ENCODE measurements at regions not wholly inside any gene's neighbourhood (a gene's known extent, or its start where the extent isn't known, plus 50 kb on each side); places are given as distances from the start of the nearest gene placed in this dataset.
A peak's percentile ranks its signal among the peaks of the same experiment; 100 is the strongest.

- no peak for DNase-seq
These were observed 604.0 kb downstream of the HS3ST4 start for GRCh38 chr16:26295625-26296304.

DNA sequence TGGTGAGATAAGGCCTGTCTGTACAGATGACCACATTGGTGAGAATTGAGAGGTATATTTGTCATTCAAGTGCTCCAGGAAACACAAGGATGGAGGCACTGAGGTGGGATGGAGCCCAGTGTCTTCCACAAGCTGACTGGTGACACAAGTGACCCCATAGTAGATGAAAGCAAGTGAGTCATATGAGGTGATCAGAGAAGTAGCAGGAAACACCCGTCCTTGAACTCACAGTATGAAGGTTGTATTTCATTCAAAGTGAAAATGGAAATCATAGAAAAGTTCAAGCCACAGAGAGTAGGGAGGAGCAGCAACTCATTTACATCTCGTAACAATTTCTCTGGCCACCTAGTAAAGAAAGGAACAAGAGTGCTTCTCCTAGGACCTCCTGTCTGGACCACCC, 609.8 kb downstream of the HS3ST4 start:
- no peak for DNase-seq

GRCh38 chr16:26316683-26317464, 625.1 kb downstream of the HS3ST4 start:
- DNase-seq = no peak

DNA sequence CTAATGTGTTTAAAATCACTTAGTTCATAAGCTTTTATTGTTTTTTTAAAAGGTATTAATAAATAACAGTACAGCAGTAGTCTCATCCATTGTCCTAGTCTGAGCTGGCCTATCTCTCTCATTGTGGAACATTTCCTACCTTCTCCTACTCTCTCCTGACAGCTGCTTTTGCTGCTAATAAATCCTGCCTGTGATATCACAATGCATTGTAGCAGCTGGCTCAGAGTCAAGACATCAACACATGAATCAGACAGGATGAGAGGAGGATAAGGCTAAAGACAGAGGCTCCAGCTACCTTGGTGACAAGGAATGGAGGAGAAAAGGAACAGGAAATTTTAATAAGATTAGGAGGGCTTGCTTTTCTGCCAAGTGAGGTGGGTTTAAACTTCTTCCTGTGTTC, 626.1 kb downstream of the HS3ST4 start:
- DNase-seq = no peak

DNA sequence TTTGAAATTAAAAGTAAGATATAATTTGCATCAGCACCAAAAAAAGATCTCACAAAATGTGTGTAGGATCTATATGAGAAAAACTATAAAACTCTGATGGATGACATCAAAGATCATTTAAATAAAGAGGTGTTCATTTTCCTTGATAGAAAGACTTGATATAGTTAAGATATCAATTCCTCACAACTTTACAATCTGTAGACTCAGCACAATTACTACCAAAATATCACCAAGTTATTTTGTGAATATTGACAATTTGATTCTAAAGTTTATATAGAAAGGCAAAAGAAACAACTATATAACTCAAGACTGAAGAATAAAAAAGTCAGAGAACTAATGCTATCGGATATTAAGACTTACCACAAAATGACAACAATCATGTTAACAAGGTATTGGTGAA, 638.9 kb downstream of the HS3ST4 start:
- DNase-seq = no peak

- no peak for DNase-seq
These were observed 642.7 kb downstream of the HS3ST4 start for GRCh38 chr16:26334218-26335111.

- no peak for DNase-seq
These were observed 643.6 kb downstream of the HS3ST4 start for GRCh38 chr16:26335236-26335853.

- no peak for DNase-seq
These were observed 650.9 kb downstream of the HS3ST4 start for GRCh38 chr16:26342621-26343020.

DNA sequence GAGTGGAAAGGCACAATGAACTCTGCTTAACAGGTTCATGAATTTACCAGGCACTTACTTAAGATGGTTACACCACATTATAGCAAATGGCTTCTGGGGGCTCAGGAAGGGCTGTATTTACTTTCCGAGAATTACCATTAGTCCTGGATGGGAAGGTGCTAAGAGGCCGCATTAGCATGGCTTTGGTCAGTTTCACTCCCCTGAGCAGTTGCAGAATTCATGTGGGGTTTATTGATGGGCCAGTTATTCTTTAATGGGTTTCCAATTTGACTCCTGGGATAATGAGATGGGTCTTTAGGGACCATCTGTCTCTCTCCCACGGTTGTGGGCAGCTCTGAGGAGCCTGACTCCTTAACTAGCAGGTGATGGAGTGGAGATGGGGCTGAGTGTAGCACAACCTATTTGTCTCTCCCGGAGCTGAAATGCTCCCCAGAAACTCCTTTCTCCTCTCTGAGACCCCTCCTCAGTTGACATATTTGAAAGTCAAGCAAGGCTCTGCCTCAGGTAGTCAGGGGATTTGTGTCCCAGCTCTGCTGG, 652.5 kb downstream of the HS3ST4 start:
- DNase-seq = peak in 1 of 3 experiments; percentile 74

GRCh38 chr16:26344976-26345375, 653.2 kb downstream of the HS3ST4 start:
- DNase-seq = no peak

DNA sequence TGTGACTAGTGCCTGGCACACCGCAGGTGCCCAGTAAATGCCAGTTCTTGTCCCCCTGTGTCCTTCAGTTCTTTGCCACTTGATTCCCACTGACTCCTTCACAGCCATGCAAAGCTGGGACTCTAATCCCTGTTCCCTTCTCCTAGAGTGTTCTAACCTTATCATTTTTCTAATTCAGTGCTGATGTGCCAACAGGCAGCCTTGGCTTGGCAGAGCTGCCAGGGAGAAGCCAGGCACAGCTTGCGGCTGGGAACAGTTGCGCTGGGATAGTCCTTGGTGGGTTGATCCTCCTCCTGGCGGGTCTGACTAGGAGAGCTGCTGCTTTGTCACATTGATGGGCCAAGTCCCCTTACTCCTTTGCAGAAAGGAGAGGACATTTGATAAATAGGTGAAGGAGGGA, 654.2 kb downstream of the HS3ST4 start:
- DNase-seq = no peak

DNA sequence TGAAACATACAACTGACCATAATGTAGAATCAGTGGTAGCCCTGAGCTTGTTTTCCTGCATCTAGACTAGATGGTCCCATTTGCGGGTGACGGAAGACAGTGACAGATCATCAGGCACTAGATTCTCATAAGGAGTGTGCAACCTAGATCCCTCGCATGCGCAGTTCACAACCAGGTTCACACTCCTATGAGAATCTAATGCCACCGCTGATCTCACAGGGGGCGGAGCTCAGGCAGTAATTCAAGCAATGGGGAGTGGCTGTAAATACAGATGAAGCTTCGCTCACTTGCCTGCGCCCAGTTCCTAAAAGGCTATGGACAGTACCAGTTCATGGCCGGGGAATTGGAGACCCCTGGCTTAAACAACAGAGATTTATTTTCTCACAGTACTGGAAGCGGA, 656.3 kb downstream of the HS3ST4 start:
- no peak for DNase-seq

- DNase-seq = no peak
These were observed 669.1 kb downstream of the HS3ST4 start for GRCh38 chr16:26360867-26361266.

DNA sequence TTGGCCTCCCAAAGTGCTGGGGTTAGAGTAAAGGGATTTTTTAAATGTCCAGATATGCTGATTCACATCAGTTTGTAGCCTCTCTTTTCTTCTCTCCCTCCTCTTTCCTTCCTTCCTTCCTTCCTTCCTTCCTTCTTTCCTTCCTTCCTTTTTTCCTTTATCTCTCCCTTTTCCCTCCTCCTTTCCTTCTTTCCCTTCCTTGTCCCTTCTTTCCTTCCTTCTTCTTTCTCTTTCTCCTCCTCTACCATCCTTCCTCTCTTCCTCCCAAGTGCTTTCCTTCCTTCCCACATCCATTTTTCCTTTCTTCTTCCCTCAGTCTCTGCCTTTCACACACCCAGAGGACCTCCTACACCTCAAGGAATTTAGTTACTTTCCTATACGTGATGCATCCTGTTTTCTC, 671.8 kb downstream of the HS3ST4 start:
- DNase-seq = no peak

DNA sequence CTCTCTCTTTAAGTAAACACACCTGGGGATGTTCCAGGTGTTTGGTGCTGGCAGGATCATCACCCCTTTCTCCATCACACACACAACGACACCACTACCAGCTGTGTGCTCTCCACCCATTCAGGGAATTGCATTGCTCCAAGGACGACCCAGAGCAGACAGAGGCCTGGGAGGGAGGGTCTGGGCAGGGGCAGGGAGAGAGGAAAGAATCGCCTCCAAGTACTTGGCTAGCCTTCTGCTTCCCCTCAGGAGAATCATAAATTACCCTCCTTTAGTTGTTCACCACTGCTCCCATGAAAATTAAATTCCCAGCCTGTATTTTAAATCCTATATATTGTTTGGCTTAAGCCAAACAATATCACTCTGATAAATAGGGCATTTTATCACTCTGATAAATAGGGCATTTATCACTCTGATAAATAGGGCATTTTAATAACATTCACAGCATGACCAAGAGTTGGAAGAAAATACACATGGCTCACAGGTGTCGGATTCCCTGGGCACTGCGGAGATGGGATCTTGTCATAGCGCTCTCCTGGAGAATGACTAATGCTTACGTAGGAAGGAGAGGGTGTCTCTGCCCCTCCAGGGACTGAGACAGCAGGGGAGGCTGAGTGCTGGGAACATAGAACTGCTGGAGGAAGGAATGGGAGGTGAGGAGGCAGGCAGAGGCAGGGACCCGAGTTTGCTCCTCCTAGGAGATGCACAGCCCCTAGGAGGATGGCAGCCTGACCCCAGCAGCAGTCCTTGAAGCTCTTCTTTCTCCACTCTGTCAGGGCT, 673.6 kb downstream of the HS3ST4 start:
- DNase-seq = peak in 1 of 3 experiments; percentile 34

DNA sequence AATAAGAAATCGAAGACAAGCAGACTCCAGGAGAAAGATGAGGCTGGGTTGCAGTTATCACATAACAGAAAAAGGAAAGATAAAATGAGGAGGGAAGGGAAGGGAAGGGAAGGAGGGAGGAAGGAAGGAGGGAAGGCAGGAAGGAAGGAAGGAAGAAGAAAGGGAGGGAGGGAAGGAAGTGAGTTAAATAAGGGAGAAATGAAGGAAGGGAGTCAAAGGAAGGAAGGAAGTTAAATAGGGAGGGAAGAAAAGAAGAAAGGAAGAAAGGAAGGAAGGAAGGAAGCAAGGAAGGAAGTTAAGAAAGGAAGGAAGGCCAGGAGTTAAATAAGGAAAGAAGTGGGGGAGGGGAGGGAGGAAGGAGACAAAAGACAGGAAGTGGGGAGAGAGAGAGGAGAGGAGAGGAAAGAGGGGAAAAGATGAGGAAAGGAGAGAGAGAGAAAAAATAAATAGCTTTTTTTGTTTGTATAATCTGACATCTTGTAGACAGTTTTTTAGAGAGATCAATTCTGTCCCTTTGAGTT, 679.6 kb downstream of the HS3ST4 start:
- DNase-seq = no peak

DNA sequence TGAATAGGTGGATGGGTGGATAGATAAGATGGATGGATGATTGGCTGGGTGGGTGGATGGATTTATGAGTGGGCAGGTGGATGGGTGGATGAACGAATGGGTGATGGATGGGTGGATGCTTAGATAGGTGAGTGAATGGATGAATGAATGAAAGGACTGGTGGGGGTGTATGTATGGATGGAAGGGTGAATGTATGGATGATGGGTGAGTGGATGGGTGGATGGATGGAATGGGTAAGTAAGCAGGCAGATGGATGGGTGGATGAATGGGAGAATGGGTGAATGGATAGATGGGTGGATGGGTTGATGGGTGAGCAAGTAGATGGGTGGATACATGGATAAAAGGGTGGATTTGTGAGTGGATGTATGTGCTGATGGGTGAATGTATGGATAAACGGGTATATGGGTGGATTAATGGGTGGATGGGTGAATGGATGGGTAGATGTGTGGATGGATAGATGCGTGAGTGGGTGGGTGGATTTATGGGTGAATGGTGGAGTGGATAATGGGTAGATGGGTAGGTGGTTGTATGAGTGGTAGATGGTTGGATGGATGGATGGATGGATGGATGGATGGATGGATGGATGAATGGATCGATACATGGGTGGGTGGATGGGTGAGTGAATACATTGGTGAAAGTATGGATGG, 682.6 kb downstream of the HS3ST4 start:
- no peak for DNase-seq

DNA sequence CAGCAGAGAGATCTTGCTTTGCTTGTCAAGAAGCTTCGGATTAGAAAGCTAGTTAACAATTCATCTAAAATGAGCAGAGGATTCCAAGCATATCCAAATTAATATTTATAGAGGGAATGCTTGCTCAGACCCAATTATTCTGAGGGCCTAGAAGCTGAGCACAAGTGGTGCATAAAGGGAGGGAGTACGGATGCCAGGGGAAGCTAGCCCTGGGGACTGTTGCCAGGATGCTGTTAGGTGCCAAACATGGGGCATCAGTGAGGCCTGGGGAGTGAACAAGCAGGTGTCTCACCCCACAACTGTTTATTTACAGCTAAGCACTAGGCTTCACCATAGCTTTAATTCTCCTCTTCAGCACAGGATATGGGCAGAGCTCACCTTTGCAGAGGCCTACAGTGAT, 684.1 kb upstream of the C16orf82 start:
- no peak for DNase-seq

DNA sequence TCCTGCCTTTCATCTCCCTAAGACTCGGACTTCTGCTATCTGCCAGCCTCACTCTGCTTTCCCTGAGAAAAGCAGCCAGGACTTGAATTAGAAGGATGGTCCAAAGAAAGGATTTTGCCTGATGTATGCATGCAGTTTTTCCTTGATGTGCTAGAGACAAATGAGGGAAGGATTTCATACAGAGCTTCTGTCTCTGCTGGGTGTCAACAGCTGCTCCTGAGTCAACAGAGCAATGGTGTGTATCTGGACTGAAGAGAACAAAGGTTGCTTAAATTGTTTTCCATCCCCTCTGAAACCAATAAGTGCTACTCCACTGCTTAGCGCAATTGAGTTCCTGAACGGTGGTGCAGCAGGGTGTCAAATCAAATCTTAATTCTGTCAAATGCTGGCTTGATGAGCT, 680.6 kb upstream of the C16orf82 start:
- peak in 1 of 3 experiments; percentile 51 for DNase-seq

GRCh38 chr16:26391833-26392232, 674.9 kb upstream of the C16orf82 start:
- DNase-seq = no peak

- peak in 1 of 3 experiments; percentile 30 for DNase-seq
These were observed 672.3 kb upstream of the C16orf82 start for GRCh38 chr16:26394409-26394808.

Data from NCI-H1417 (cell line).